ENCODE measurements at regions not wholly inside any gene's neighbourhood (a gene's known extent, or its start where the extent isn't known, plus 50 kb on each side); places are given as distances from the start of the nearest gene placed in this dataset.

DNA sequence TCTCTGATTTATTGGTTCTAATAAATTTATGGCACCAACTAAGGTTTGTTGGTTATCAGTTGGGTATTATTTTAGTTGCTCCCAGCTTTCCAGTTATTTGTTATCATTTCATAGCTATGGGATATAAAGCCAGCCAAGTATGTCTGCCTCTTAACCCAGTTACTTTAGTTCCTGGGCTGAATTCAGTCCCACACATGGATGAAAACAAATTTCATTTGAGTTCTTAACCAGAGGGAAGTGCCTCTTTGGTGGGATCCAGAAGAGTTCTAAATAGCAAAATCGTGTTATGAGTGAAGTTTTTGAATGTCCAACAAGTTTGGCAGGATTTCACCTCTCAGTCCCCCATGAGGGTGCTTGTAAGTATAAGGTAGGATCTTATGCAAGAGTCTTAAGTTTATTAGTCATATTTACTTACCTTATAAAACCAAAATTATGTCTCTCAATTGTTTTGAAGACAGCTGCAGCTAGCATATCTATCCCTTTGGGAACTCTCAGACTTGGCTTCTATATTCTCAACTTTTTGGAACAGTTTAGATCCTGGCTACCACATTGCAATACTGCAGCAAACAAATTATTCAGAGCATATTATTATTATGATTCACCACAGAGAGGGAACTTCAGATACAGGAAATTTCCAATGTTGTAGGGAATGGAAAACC is 683.6 kb downstream of the BCKDHB start:
- Histone ChIP-seq H4K8ac (ENCODE audit: extremely low read depth, insufficient read depth, low read length) (no peak overlapping the region), H2BK5ac (ENCODE audit: low read depth, low read length) (no peak overlapping the region), H2AK5ac (ENCODE audit: low read depth, low read length) (no peak overlapping the region), H3K4me2 (ENCODE audit: insufficient read depth in 1 of 2, low read depth in 2 of 2, low read length in 2 of 2) (no peak overlapping the region), H3K4me3 (ENCODE audit: extremely low read depth in 1 of 4, insufficient read depth in 2 of 4, low read depth in 3 of 4, low read length in 4 of 4) (no peak overlapping the region), H3K14ac (ENCODE audit: insufficient read length) (no peak overlapping the region), H3K4me1 (replicated peaks in 1 of 4; ENCODE audit: control insufficient read depth in 3 of 4, insufficient read depth in 4 of 4, low read length in 3 of 4) (no peaks in the 10 kb centered on the region), H2BK15ac (ENCODE audit: low read length) (no peak overlapping the region), H3K79me2 (ENCODE audit: control insufficient read depth in 1 of 2, insufficient read depth in 2 of 2, low read length in 2 of 2) (no peaks in the 10 kb centered on the region), H3K36me3 (ENCODE audit: control insufficient read depth in 2 of 4, insufficient read depth in 4 of 4, low read length in 3 of 4) (no peaks in the 10 kb centered on the region), H2AFZ (ENCODE audit: low read length) (no peak overlapping the region), H3K23ac (ENCODE audit: insufficient read length) (no peak overlapping the region), H4K91ac (replicated peaks; ENCODE audit: insufficient read length, low read length) (no peak overlapping the region), H3K56ac (replicated peaks; ENCODE audit: insufficient read length, low read depth, low read length) (no peak overlapping the region), H3K23me2 (ENCODE audit: low read depth, low read length) (no peaks in the 10 kb centered on the region), H2BK20ac (ENCODE audit: low read length) (no peak overlapping the region), H3K9me3 (ENCODE audit: insufficient read depth in 2 of 2, low read depth in 1 of 2, low read length in 1 of 2) (no peaks in the 10 kb centered on the region), H2BK12ac (ENCODE audit: low read depth, low read length) (no peak overlapping the region), H3K9ac (replicated peaks in 1 of 4; ENCODE audit: extremely low read depth in 1 of 4, low read depth in 3 of 4, low read length in 3 of 4) (no peak overlapping the region), H3K4ac (replicated peaks; ENCODE audit: insufficient read length, low read depth, low read length) (no peak overlapping the region), H3K27me3 (replicated peaks in 1 of 4; ENCODE audit: control insufficient read depth in 3 of 4, extremely low read depth in 1 of 4, insufficient read depth in 3 of 4, low read length in 3 of 4) (no peaks in the 10 kb centered on the region), H3K18ac (ENCODE audit: extremely low read depth, low read length) (no peak overlapping the region), H4K5ac (ENCODE audit: insufficient read length, low read depth, low read length) (no peak overlapping the region), H3K79me1 (ENCODE audit: low read depth, low read length) (no peaks in the 10 kb centered on the region), H3K27ac (ENCODE audit: low read depth, low read length) (no peak overlapping the region), H2BK120ac (replicated peaks; ENCODE audit: low read depth, low read length) (no peak overlapping the region), H4K20me1 (replicated peaks in 1 of 2; ENCODE audit: control insufficient read depth in 1 of 2, insufficient read depth in 2 of 2, low read length in 2 of 2) (no peaks in the 10 kb centered on the region)
- no peak for DNase-seq (ENCODE audit: low read depth in 1 of 2, low spot score in 2 of 2)
- ChIA-PET CTCF (ENCODE audit: partially characterized antibody) (no interaction called here), POLR2A (ENCODE audit: partially characterized antibody) (no interaction called here)
- 86% methylated on average over 1 of the region's 1 CpG; no CpG with 5 or more reads in 1 of the 2 experiments for WGBS, 2 experiments (ENCODE audit: extremely low coverage in 1 of 2, insufficient coverage in 1 of 2, insufficient read length in 1 of 2, insufficient replicate concordance in 2 of 2, low coverage in 1 of 2, low lambda C conversion rate in 2 of 2, missing lambda C conversion rate in 1 of 2)
- no peak for FAIRE-seq
- TF ChIP-seq EP300 (IDR thresholded peaks at IDR 0.05; ENCODE audit: borderline replicate concordance in 1 of 2, low read depth in 2 of 2, low read length in 2 of 2) = no peak
- TF ChIP-seq KDM5A (IDR thresholded peaks at IDR 0.05; ENCODE audit: low read length) = no peak
- no peak for TF ChIP-seq KDM4A (IDR thresholded peaks at IDR 0.05; ENCODE audit: low read depth, low read length, severe bottlenecking)
- no peak for TF ChIP-seq SUZ12 (IDR thresholded peaks at IDR 0.05; ENCODE audit: low read length)
- TF ChIP-seq SRF (IDR thresholded peaks at IDR 0.05; ENCODE audit: low read depth, low read length) = no peak

Measured in H1 (cell line).